A549 (cell line): ENCODE measurements at regions not wholly inside any gene's neighbourhood (a gene's known extent, or its start where the extent isn't known, plus 50 kb on each side); places are given as distances from the start of the nearest gene placed in this dataset.

Experiments used
- ATAC-seq, 2 experiments: fragments of 200-7000 bp in 1 of 2; fragments of >200 bp in 1 of 2; cut with Nextera tagmentation in 1 of 2; cut with Tn5 transposase in 1 of 2; 3 replicates each; pipeline versions ENCODE4 v1.8.0 to v1.9.1; 2018 to 2020; ENCODE audit warnings: mild to moderate bottlenecking in 1 of 2, moderate library complexity in 1 of 2
- CTCF ChIA-PET: fragments of 300-600 bp; sonication (Branson Sonifier 250); formaldehyde crosslinking; extraction: SDS; loops from one replicate; lab custom pipeline; 2021; ENCODE audit warnings: antibody characterized with exemption, inconsistent platforms; lab: Yijun Ruan, JAX
- POLR2A ChIA-PET: fragments of 350-600 bp; formaldehyde crosslinking; extraction: SDS; loops from one replicate; lab custom pipeline; 2021; ENCODE audit warnings: antibody characterized with exemption, inconsistent platforms; lab: Yijun Ruan, JAX
- DNase-seq, 2 experiments: peaks; one replicate each; pipeline versions ENCODE4 v3.0.0 to v3.0.0-alpha.2; 2011 to 2016; ENCODE audit warnings: low read depth in 1 of 2, low spot score in 1 of 2
- FAIRE-seq: peaks from 2 replicates; lab custom pipeline; 2011; peaks lifted over from hg19 to GRCh38; lab: Jason Lieb, UNC
- H3K27ac ChIP-seq, 2 experiments: fragments of >200 bp; sonication (Bioruptor Twin); formaldehyde crosslinking; 3 replicates each; pipeline ENCODE4 v1.5.1; 2016 to 2017
- H3K4me1 ChIP-seq: fragments of >200 bp; sonication (Bioruptor Twin); formaldehyde crosslinking; 3 replicates; pipeline ENCODE4 v1.6.1; 2016
- H3K4me2 ChIP-seq: fragments of >200 bp; sonication (Bioruptor Twin); formaldehyde crosslinking; 3 replicates; pipeline ENCODE4 v1.6.1; 2016
- H3K4me3 ChIP-seq: fragments of >200 bp; sonication (Bioruptor Twin); formaldehyde crosslinking; 3 replicates; pipeline ENCODE4 v1.5.1; 2016
- H3K9me3 ChIP-seq: fragments of >200 bp; sonication (Bioruptor Twin); formaldehyde crosslinking; 3 replicates; pipeline ENCODE4 v1.6.1; 2016
- CBX2 ChIP-seq: fragments of 200-600 bp; sonication (generic); IDR thresholded peaks from 2 replicates; pipeline ENCODE4 v1.6.1; 2016; ENCODE audit warnings: low read depth, mild to moderate bottlenecking, borderline replicate concordance
- CBX8 ChIP-seq: fragments of 200-600 bp; sonication (generic); IDR thresholded peaks from 2 replicates; pipeline ENCODE4 v1.6.1; 2016
- EHF ChIP-seq: fragments of 250-450 bp; sonication (Bioruptor Pico); IDR thresholded peaks from 2 replicates; pipeline ENCODE4 v1.5.0; 2020; ENCODE audit warnings: mild to moderate bottlenecking
- EP300 ChIP-seq, 2 experiments: fragments of >200 bp; sonication (Bioruptor Twin); formaldehyde crosslinking; IDR thresholded peaks; 2 replicates in 1 of 2; 3 replicates in 1 of 2; pipeline ENCODE4 v1.6.1; 2016 to 2017
- FOXS1 ChIP-seq: fragments of 250-450 bp; sonication (Bioruptor Pico); IDR thresholded peaks from 2 replicates; pipeline ENCODE4 v1.5.0; 2020; ENCODE audit warnings: mild to moderate bottlenecking, moderate library complexity
- HDAC2 ChIP-seq: fragments of 200-600 bp; sonication (generic); IDR thresholded peaks from 2 replicates; pipeline ENCODE4 v1.6.1; 2016
- HEYL ChIP-seq: fragments of 250-450 bp; sonication (Bioruptor Pico); IDR thresholded peaks from 2 replicates; pipeline ENCODE4 v1.8.0; 2021; ENCODE audit warnings: mild to moderate bottlenecking, moderate library complexity
- HOXB5 ChIP-seq: fragments of 250-450 bp; sonication (Bioruptor Pico); IDR thresholded peaks from 2 replicates; pipeline ENCODE4 v1.5.0; 2020; ENCODE audit warnings: mild to moderate bottlenecking, moderate library complexity
- JUNB ChIP-seq: fragments of >200 bp; sonication (Bioruptor Twin); formaldehyde crosslinking; IDR thresholded peaks from 2 replicates; pipeline ENCODE4 v1.6.1; 2016
- KDM1A ChIP-seq: fragments of 200-600 bp; sonication (generic); IDR thresholded peaks from 2 replicates; pipeline ENCODE4 v1.6.1; 2016; ENCODE audit warnings: low read depth, mild to moderate bottlenecking
- MAFK ChIP-seq: fragments of 450-650 bp; IDR thresholded peaks from 2 replicates; pipeline ENCODE4 v1.6.1; 2014; ENCODE audit not compliant: partially characterized antibody
- MYC ChIP-seq: IDR thresholded peaks from 2 replicates; pipeline ENCODE4 v1.6.1; 2012; ENCODE audit warnings: mild to moderate bottlenecking, inconsistent platforms, low read length, improper control_type of control experiment, borderline replicate concordance
- NPAS2 ChIP-seq: fragments of 250-450 bp; sonication (Bioruptor Pico); IDR thresholded peaks from 2 replicates; pipeline ENCODE4 v1.8.0; 2022; ENCODE audit warnings: mild to moderate bottlenecking, moderate library complexity, borderline replicate concordance
- NR3C1 ChIP-seq: fragments of >200 bp; sonication (Bioruptor Twin); formaldehyde crosslinking; IDR thresholded peaks from 3 replicates; pipeline ENCODE4 v1.6.1; 2017
- PHF8 ChIP-seq: fragments of 200-600 bp; sonication (generic); IDR thresholded peaks from 2 replicates; pipeline ENCODE4 v1.6.1; 2016; ENCODE audit warnings: low read depth, mild to moderate bottlenecking, antibody characterized with exemption, moderate library complexity, borderline replicate concordance
- POLR2A ChIP-seq: IDR thresholded peaks from 2 replicates; pipeline ENCODE4 v1.6.1; 2012; ENCODE audit warnings: mild to moderate bottlenecking, low read length
- POLR2AphosphoS2 ChIP-seq: conservative IDR thresholded peaks from 2 replicates; pipeline ENCODE4 v1.6.1; 2012; ENCODE audit warnings: low read length, improper control_type of control experiment, inconsistent platforms
- RAD21 ChIP-seq, 2 experiments: fragments of >200 bp in 1 of 2; sonication (Bioruptor Twin) in 1 of 2; formaldehyde crosslinking in 1 of 2; IDR thresholded peaks in 1 of 2; conservative IDR thresholded peaks in 1 of 2; 2 replicates in 1 of 2; 3 replicates in 1 of 2; pipeline ENCODE4 v1.6.1; 2012 to 2018; ENCODE audit warnings: inconsistent platforms in 1 of 2
- RCOR1 ChIP-seq: fragments of 150-350 bp; IDR thresholded peaks from 2 replicates; pipeline ENCODE4 v1.6.1; 2014; ENCODE audit warnings: antibody characterized with exemption, low read length, low read depth
- REST ChIP-seq: fragments of 200-600 bp; sonication (generic); IDR thresholded peaks from 2 replicates; pipeline ENCODE4 v1.6.1; 2016; ENCODE audit warnings: antibody characterized with exemption, mild to moderate bottlenecking, moderate library complexity
- SREBF2 ChIP-seq: fragments of 450-650 bp; IDR thresholded peaks from 2 replicates; pipeline ENCODE4 v1.6.1; 2014; ENCODE audit warnings: mild to moderate bottlenecking, moderate library complexity
- TP53 ChIP-seq: fragments of 250-450 bp; sonication (Bioruptor Pico); IDR thresholded peaks from 2 replicates; pipeline ENCODE4 v1.5.0; 2021; ENCODE audit warnings: mild to moderate bottlenecking, moderate library complexity
- ZFP36 ChIP-seq: fragments of 450-650 bp; IDR thresholded peaks from 2 replicates; pipeline ENCODE4 v1.6.1; 2014; ENCODE audit warnings: borderline replicate concordance; ENCODE audit not compliant: partially characterized antibody
- ZNF302 ChIP-seq: fragments of 250-450 bp; sonication (Bioruptor Pico); IDR thresholded peaks from 2 replicates; pipeline ENCODE4 v1.9.0; 2021; ENCODE audit warnings: inconsistent platforms, mild to moderate bottlenecking, moderate library complexity
- WGBS: methylation state at CpG from one replicate; pipeline ENCODE4 v1.1.6; 2017; ENCODE audit errors: missing lambda C conversion rate; 5-methylcytosine and 5-hydroxymethylcytosine counted together
- TF ChIP-seq, protein P1 (sequence below): fragments of 150-350 bp; IDR thresholded peaks from 2 replicates; pipeline ENCODE4 v1.6.1; 2014; ENCODE audit warnings: low read depth, mild to moderate bottlenecking, low read length
- TF ChIP-seq, protein P2 (sequence below): fragments of >200 bp; sonication (Bioruptor Twin); formaldehyde crosslinking; IDR thresholded peaks from 3 replicates; pipeline ENCODE4 v1.5.1; 2016
- TF ChIP-seq, protein P3 (sequence below): fragments of >200 bp; sonication (Bioruptor Twin); formaldehyde crosslinking; IDR thresholded peaks from 2 replicates; pipeline ENCODE4 v1.6.1; 2016
- TF ChIP-seq, protein P4 (sequence below): fragments of 250-450 bp; sonication (Bioruptor Pico); IDR thresholded peaks from 2 replicates; pipeline ENCODE4 v1.5.0; 2020; ENCODE audit warnings: low read depth, mild to moderate bottlenecking, moderate library complexity

- FAIRE-seq = no peak
- no peak for DNase-seq
These were observed 681.8 kb downstream of the CENPC start for GRCh38 chr4:66863481-66863880.

DNA sequence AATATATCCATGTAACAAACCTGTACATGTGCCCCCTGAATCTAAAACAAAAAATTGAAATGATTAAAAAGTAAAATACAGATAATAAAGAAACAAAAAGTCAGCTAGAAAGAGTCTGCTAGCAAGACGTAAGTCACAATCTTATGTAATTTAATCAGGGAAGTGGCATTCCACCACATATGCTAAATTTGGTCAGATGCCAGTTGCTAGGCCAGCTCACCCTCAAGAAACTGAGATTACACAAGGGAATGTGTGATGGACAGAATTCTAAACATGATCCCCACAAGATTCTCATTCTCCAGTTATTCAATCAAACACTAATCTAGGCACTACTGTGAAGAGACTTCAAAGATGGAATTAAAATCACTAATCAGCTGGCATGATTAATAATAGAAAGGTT is 689.3 kb downstream of the CENPC start:
- TF ChIP-seq REST (no peak), HDAC2 (no peak), POLR2A (no peak), ZNF302 (CRISPR knock-in tag) (no peak), KDM1A (no peak), PHF8 (no peak), MAFK (no peak), ZFP36 (no peak), EHF (CRISPR knock-in tag) (no peak), MYC (no peak)
- H3K4me1 ChIP-seq = no peaks in the 10 kb centered on the region
- H3K4me2 ChIP-seq = no peak overlapping the region
- WGBS = 91% methylated on average over 1 of the region's 1 CpG
- POLR2A ChIA-PET = no interaction called here
- CTCF ChIA-PET = no interaction called here
- H3K9me3 ChIP-seq = no peaks in the 10 kb centered on the region
- DNase-seq = no peak
- no peak overlapping the region for H3K27ac ChIP-seq
- H3K4me3 ChIP-seq = no peak overlapping the region
- no peak for FAIRE-seq
- ATAC-seq = no peak

More at GRCh38 chr4:66863481-66863880, 681.8 kb downstream of the CENPC start:
- CTCF ChIA-PET = no interaction called here
- TF ChIP-seq JUNB (no peak), EP300 (IDR thresholded peaks at IDR 0.05) (no peak), SREBF2 (no peak), FOXS1 (CRISPR knock-in tag) (no peak), KDM1A (no peak), TP53 (CRISPR knock-in tag) (no peak), POLR2AphosphoS2 (no peak), MAFK (no peak), NR3C1 (no peak), CBX2 (no peak), MYC (no peak)
- TF ChIP-seq, protein P1, sequence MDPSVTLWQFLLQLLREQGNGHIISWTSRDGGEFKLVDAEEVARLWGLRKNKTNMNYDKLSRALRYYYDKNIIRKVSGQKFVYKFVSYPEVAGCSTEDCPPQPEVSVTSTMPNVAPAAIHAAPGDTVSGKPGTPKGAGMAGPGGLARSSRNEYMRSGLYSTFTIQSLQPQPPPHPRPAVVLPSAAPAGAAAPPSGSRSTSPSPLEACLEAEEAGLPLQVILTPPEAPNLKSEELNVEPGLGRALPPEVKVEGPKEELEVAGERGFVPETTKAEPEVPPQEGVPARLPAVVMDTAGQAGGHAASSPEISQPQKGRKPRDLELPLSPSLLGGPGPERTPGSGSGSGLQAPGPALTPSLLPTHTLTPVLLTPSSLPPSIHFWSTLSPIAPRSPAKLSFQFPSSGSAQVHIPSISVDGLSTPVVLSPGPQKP = no peak
- Histone ChIP-seq H3K4me3 (no peak overlapping the region), H3K4me1 (no peaks in the 10 kb centered on the region), H3K9me3 (no peaks in the 10 kb centered on the region), H3K4me2 (no peak overlapping the region), H3K27ac (no peak overlapping the region)
- POLR2A ChIA-PET = no interaction called here
- ATAC-seq = no peak

DNA sequence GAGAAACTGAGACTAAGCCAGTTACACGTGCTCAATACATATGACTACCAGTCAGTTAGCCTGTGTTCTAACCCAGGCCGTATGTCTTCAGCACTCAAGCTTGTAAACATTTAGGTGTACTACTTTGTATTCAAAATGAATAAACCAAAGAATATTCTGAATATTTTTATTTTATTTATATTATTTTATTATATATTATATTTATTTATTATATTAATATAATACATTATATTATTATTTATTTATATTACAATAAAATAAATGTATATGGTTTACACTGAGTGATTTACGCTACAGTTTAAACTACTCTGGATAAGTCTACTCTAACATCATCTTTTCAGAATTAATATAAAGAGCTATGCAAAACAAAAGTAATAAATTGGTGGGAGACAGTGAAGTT is 691.5 kb downstream of the CENPC start:
- DNase-seq (no peak), ATAC-seq (no peak), FAIRE-seq (no peak)
- WGBS = 67% methylated on average over 3 of the region's 3 CpGs
- ChIA-PET CTCF (no interaction called here), POLR2A (no interaction called here)
- no peaks in the 10 kb centered on the region for H3K4me1 ChIP-seq
- no peak overlapping the region for H3K4me3 ChIP-seq
- no peaks in the 10 kb centered on the region for H3K9me3 ChIP-seq
- H3K4me2 ChIP-seq = no peak overlapping the region
- H3K27ac ChIP-seq = no peak overlapping the region
- TF ChIP-seq HEYL (CRISPR knock-in tag) (no peak), ZFP36 (no peak), NPAS2 (no peak), RAD21 (conservative IDR thresholded peaks at IDR 0.05 in 1 of 2, IDR thresholded peaks at IDR 0.05 in 1 of 2) (no peak), CBX8 (no peak), RCOR1 (no peak), HOXB5 (no peak), HDAC2 (no peak)
- TF ChIP-seq, protein P2, sequence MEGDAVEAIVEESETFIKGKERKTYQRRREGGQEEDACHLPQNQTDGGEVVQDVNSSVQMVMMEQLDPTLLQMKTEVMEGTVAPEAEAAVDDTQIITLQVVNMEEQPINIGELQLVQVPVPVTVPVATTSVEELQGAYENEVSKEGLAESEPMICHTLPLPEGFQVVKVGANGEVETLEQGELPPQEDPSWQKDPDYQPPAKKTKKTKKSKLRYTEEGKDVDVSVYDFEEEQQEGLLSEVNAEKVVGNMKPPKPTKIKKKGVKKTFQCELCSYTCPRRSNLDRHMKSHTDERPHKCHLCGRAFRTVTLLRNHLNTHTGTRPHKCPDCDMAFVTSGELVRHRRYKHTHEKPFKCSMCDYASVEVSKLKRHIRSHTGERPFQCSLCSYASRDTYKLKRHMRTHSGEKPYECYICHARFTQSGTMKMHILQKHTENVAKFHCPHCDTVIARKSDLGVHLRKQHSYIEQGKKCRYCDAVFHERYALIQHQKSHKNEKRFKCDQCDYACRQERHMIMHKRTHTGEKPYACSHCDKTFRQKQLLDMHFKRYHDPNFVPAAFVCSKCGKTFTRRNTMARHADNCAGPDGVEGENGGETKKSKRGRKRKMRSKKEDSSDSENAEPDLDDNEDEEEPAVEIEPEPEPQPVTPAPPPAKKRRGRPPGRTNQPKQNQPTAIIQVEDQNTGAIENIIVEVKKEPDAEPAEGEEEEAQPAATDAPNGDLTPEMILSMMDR = no peak
- TF ChIP-seq, protein P3, sequence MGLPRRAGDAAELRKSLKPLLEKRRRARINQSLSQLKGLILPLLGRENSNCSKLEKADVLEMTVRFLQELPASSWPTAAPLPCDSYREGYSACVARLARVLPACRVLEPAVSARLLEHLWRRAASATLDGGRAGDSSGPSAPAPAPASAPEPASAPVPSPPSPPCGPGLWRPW = no peak
- TF ChIP-seq, protein P4, sequence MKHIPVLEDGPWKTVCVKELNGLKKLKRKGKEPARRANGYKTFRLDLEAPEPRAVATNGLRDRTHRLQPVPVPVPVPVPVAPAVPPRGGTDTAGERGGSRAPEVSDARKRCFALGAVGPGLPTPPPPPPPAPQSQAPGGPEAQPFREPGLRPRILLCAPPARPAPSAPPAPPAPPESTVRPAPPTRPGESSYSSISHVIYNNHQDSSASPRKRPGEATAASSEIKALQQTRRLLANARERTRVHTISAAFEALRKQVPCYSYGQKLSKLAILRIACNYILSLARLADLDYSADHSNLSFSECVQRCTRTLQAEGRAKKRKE (CRISPR knock-in tag) = no peak
- TF ChIP-seq, protein P1 = no peak
